ENCODE measurements at regions not wholly inside any gene's neighbourhood (a gene's known extent, or its start where the extent isn't known, plus 50 kb on each side); places are given as distances from the start of the nearest gene placed in this dataset.

DNA sequence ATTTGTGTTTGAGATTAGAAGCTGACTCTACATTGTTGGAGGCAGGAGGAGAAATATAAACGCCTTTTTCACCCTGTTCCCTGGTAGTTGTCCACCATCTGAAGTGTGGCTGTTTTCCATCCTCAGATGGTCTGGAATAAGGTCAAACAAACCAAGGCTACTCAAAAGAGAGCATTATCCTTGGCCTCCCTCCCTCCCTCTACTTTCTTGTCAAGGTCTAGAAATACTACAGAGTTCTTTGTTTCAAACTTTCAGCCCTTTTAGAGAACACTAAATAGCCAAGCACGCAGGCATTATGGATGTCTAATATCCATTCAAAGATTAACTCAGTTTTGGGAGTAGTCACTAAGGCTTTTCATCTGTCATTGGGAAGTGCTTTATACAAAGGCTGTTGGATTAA, 215.8 kb upstream of the ITGA4 start:
- no peak for DNase-seq
- intact Hi-C loops (cut with DNase I), result no loop called here
- Histone ChIP-seq H3K4me1 (ENCODE audit: insufficient read depth) (no peaks in the 10 kb centered on the region), H3K27me3 (no peaks in the 10 kb centered on the region), H3K4me3 (no peak overlapping the region), H3K9me3 (no peaks in the 10 kb centered on the region), H3K36me3 (no peaks in the 10 kb centered on the region), H3K27ac (no peak overlapping the region)
- WGBS, 3 donors, result 26 to 46% (median 29%) methylated on average over 2 of the region's 2 CpGs
- TF ChIP-seq EP300 (IDR thresholded peaks at IDR 0.05) (no peak), POLR2A (IDR thresholded peaks at IDR 0.05) (no peak)

DNA sequence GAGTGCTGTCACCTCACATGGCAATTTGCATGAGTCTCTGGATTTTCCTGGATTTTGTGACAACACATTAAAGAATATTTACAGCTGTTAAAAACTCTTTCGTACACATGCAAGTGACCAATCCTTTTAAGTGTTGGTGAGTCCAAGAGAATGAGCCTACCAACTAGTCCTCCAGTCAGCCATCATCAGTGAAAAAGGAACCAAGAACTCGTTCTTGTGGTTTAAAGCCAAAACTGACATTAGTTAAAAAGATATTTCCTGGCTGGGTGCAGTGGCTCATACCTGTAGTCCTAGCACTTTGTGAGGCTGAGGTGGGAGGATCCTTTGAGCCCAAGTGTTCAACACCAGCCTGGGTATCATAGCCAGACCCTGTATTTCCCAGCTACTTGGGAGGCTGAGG, 215.4 kb upstream of the ITGA4 start:
- 78 to 83% (median 80%) methylated on average over 2 of the region's 2 CpGs for WGBS, 3 donors
- H3K27me3 ChIP-seq, result no peaks in the 10 kb centered on the region
- H3K4me3 ChIP-seq, result no peak overlapping the region
- intact Hi-C loops (cut with DNase I), result no loop called here
- no peaks in the 10 kb centered on the region for H3K4me1 ChIP-seq (ENCODE audit: insufficient read depth)
- H3K27ac ChIP-seq, result no peak overlapping the region
- DNase-seq, result no peak
- H3K9me3 ChIP-seq, result no peaks in the 10 kb centered on the region
- TF ChIP-seq EP300 (IDR thresholded peaks at IDR 0.05) (no peak), POLR2A (IDR thresholded peaks at IDR 0.05) (no peak)
- TF ChIP-seq, protein P1, sequence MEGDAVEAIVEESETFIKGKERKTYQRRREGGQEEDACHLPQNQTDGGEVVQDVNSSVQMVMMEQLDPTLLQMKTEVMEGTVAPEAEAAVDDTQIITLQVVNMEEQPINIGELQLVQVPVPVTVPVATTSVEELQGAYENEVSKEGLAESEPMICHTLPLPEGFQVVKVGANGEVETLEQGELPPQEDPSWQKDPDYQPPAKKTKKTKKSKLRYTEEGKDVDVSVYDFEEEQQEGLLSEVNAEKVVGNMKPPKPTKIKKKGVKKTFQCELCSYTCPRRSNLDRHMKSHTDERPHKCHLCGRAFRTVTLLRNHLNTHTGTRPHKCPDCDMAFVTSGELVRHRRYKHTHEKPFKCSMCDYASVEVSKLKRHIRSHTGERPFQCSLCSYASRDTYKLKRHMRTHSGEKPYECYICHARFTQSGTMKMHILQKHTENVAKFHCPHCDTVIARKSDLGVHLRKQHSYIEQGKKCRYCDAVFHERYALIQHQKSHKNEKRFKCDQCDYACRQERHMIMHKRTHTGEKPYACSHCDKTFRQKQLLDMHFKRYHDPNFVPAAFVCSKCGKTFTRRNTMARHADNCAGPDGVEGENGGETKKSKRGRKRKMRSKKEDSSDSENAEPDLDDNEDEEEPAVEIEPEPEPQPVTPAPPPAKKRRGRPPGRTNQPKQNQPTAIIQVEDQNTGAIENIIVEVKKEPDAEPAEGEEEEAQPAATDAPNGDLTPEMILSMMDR (IDR thresholded peaks at IDR 0.05), result no peak
- no peaks in the 10 kb centered on the region for H3K36me3 ChIP-seq

DNA sequence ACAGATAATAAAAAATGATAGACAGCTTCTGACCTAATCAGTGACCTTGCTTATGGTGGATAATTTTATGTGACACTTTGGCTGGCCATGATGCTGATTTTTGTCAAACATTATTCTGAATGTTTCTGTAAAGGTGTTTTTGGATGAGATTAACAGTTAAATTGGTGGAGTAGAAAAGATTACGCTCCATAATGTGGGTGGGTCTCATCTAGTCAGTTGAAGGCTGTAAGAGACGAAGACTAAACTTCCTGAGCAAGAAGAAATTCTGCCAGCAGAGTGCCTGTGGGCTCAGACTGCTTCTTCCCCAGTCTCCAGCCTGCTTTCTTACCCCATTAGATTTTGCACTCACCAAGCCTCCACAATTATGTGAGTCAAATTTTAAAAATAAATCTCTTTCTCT, 214.9 kb upstream of the ITGA4 start:
- no peaks in the 10 kb centered on the region for H3K36me3 ChIP-seq
- H3K9me3 ChIP-seq, result no peaks in the 10 kb centered on the region
- H3K4me3 ChIP-seq, result no peak overlapping the region
- DNase-seq, result no peak
- intact Hi-C loops (cut with DNase I), result no loop called here
- TF ChIP-seq POLR2A (IDR thresholded peaks at IDR 0.05) (no peak), EP300 (IDR thresholded peaks at IDR 0.05) (no peak)
- TF ChIP-seq, protein P1 (IDR thresholded peaks at IDR 0.05), result no peak
- no peaks in the 10 kb centered on the region for H3K4me1 ChIP-seq (ENCODE audit: insufficient read depth)
- no peak overlapping the region for H3K27ac ChIP-seq
- WGBS, 3 donors, result 92 to 95% (median 95%) methylated on average over 2 of the region's 2 CpGs
- no peaks in the 10 kb centered on the region for H3K27me3 ChIP-seq

DNA sequence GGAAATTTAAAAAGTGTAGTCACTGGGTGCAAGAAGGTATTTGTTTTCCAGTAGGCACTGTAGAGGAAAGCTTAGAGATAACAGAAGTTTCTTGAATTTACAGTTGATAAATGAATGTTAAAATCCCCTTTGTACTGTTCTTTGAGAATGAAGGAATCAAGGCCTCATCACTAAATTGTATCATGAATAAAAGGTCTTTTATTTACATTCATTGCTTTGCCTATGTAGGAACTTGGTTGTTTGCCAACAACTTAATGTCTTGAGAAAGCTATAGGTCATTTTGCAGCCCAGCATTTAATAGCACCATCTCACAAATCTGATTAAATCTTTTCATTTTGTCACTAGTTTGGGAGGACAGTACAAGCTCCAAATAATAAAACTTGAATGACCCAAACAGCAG, 213.9 kb upstream of the ITGA4 start:
- intact Hi-C loops (cut with DNase I), result no loop called here
- H3K4me3 ChIP-seq, result no peak overlapping the region
- H3K36me3 ChIP-seq, result no peaks in the 10 kb centered on the region
- H3K4me1 ChIP-seq (ENCODE audit: insufficient read depth), result no peaks in the 10 kb centered on the region
- H3K9me3 ChIP-seq, result no peaks in the 10 kb centered on the region
- no peaks in the 10 kb centered on the region for H3K27me3 ChIP-seq
- DNase-seq, result no peak
- TF ChIP-seq POLR2A (IDR thresholded peaks at IDR 0.05) (no peak), EP300 (IDR thresholded peaks at IDR 0.05) (no peak)
- TF ChIP-seq, protein P1 (IDR thresholded peaks at IDR 0.05), result no peak
- no peak overlapping the region for H3K27ac ChIP-seq

DNA sequence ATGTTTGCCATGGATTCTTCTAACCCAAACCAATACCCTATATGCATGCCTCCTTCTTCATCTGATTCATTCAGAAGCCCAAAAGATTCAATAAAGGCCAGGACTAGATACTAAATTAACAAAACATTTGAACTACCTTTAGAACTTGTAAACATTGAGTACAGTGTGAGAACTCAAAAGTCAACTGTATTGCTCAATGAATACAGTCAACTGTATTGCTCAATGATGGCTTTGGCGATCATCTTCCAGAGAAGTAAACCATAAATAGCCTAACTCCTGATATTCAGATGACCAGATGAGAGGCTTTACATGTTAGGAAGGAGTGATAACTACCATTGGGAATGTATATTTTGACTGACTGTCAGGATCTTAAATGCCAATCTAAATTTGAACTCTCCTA, 206.5 kb upstream of the ITGA4 start:
- intact Hi-C loops (cut with DNase I), result no loop called here
- no peaks in the 10 kb centered on the region for H3K9me3 ChIP-seq

More for the DNA sequence above, 206.5 kb upstream of the ITGA4 start:
- H3K27ac ChIP-seq, result no peak overlapping the region
- TF ChIP-seq POLR2A (IDR thresholded peaks at IDR 0.05) (no peak), EP300 (IDR thresholded peaks at IDR 0.05) (no peak)
- TF ChIP-seq, protein P1 (IDR thresholded peaks at IDR 0.05), result no peak
- 89 to 98% (median 91%) methylated on average over 1 of the region's 1 CpG for WGBS, 3 donors
- no peak overlapping the region for H3K4me3 ChIP-seq
- no peaks in the 10 kb centered on the region for H3K4me1 ChIP-seq (ENCODE audit: insufficient read depth)
- no peaks in the 10 kb centered on the region for H3K27me3 ChIP-seq
- no peak for DNase-seq
- H3K36me3 ChIP-seq, result no peaks in the 10 kb centered on the region
